Astrocyte (in vitro differentiated cells and primary cell): ENCODE measurements at regions not wholly inside any gene's neighbourhood (a gene's known extent, or its start where the extent isn't known, plus 50 kb on each side); places are given as distances from the start of the nearest gene placed in this dataset.

Source experiments
- CTCF ChIP-seq: IDR thresholded peaks from 2 replicates; pipeline ENCODE4 v1.5.1; 2011; ENCODE audit warnings: low read depth, mild to moderate bottlenecking, inconsistent platforms, low read length, moderate library complexity; ENCODE audit not compliant: insufficient read depth
- EZH2 ChIP-seq: IDR thresholded peaks from 2 replicates; pipeline ENCODE4 v1.6.1; 2012; ENCODE audit warnings: mild to moderate bottlenecking, low read length, inconsistent platforms; ENCODE audit not compliant: insufficient read depth

DNA sequence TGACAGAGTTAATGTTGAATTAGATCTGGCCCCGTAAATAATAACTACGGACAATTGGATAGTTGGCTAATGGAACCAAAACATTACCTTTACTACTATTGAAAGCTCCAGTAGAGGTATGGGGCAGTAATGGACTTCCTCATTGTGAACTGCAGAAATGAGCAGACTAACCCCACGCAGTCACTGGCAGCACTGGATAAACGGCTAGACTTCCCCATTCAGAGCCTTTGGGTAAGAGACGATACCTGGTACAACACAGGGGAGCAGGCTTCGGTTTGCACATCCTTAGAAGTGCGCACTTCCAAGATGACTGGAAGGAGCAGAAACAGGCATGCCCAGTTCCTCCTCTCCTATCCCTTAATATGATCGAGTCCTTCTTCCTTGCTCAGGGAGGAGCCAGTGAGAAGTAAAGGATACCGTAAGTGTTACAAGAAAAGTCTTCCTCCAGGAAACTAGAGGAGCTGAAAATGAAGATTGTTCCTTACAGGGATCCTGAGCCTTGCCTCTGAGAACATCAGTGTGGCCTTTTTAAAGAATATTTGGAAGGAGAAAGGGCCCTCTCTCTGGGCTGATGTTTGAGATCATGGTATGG is 100.5 kb upstream of the NECTIN3 start:
- TF ChIP-seq CTCF (no peak), EZH2 (no peak)
